ENCODE measurements at regions not wholly inside any gene's neighbourhood (a gene's known extent, or its start where the extent isn't known, plus 50 kb on each side); places are given as distances from the start of the nearest gene placed in this dataset.

- no peak for TF ChIP-seq CTCF (IDR thresholded peaks at IDR 0.05; ENCODE audit: borderline replicate concordance, control extremely low read depth, extremely low read depth, insufficient read depth, missing control alignments)
- in situ Hi-C loops (cut with MboI; ENCODE audit: low sequenced_read_pairs, unreplicated experiment): no loop called here
- no peak for DNase-seq (ENCODE audit: low spot score)
Measured at GRCh38 chr3:189531271-189531670, 99.9 kb upstream of the TP63 start.

- no peak for DNase-seq (ENCODE audit: low spot score)
- in situ Hi-C loops (cut with MboI; ENCODE audit: low sequenced_read_pairs, unreplicated experiment): no loop called here
- no peak for TF ChIP-seq CTCF (IDR thresholded peaks at IDR 0.05; ENCODE audit: borderline replicate concordance, control extremely low read depth, extremely low read depth, insufficient read depth, missing control alignments)
Measured at GRCh38 chr3:189534531-189534930, 96.7 kb upstream of the TP63 start.

- TF ChIP-seq CTCF (IDR thresholded peaks at IDR 0.05; ENCODE audit: borderline replicate concordance, control extremely low read depth, extremely low read depth, insufficient read depth, missing control alignments): no peak
- DNase-seq (ENCODE audit: low spot score): no peak
- in situ Hi-C loops (cut with MboI; ENCODE audit: low sequenced_read_pairs, unreplicated experiment): no loop called here
Measured at GRCh38 chr3:189537135-189537534, 94.1 kb upstream of the TP63 start.

GRCh38 chr3:189547448-189547847, 83.7 kb upstream of the TP63 start:
- TF ChIP-seq CTCF (IDR thresholded peaks at IDR 0.05; ENCODE audit: borderline replicate concordance, control extremely low read depth, extremely low read depth, insufficient read depth, missing control alignments): no peak
- in situ Hi-C loops (cut with MboI; ENCODE audit: low sequenced_read_pairs, unreplicated experiment): no loop called here
- no peak for DNase-seq (ENCODE audit: low spot score)

- TF ChIP-seq CTCF (IDR thresholded peaks at IDR 0.05; ENCODE audit: borderline replicate concordance, control extremely low read depth, extremely low read depth, insufficient read depth, missing control alignments): no peak
- DNase-seq (ENCODE audit: low spot score): no peak
- in situ Hi-C loops (cut with MboI; ENCODE audit: low sequenced_read_pairs, unreplicated experiment): no loop called here
Measured at GRCh38 chr3:189548053-189548452, 83.1 kb upstream of the TP63 start.

GRCh38 chr3:189551007-189551406, 80.2 kb upstream of the TP63 start:
- TF ChIP-seq CTCF (IDR thresholded peaks at IDR 0.05; ENCODE audit: borderline replicate concordance, control extremely low read depth, extremely low read depth, insufficient read depth, missing control alignments): no peak
- in situ Hi-C loops (cut with MboI; ENCODE audit: low sequenced_read_pairs, unreplicated experiment): no loop called here
- DNase-seq (ENCODE audit: low spot score): no peak

Measured in GM13976 (cell line).